ENCODE measurements at regions not wholly inside any gene's neighbourhood (a gene's known extent, or its start where the extent isn't known, plus 50 kb on each side); places are given as distances from the start of the nearest gene placed in this dataset.

DNA sequence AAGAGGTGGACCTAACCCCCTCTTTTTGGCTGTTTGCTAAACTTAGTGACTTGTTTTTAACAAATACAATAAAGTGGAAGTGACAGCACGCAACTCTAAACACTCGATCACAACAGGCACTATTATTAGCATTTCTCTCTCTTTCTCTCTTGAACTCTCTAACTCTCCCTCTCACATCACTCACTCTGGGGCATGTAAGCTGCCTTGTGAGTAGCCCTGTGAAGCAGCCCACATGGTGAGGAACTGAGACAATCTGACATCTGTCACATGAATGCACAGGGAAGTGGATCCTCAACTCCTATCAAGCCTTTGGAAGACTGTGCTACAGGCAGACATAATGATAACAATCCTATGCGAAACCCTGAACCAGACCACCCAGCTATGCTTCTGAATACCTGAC, 609.0 kb upstream of the CNTN5 start:
- no peaks in the 10 kb centered on the region for H3K36me3 Mint-ChIP-seq (ENCODE audit: low read depth)
- H3K27ac ChIP-seq (ENCODE audit: low read depth): no peak overlapping the region
- no peaks in the 10 kb centered on the region for H3K4me1 ChIP-seq (ENCODE audit: insufficient read depth)
- H3K4me2 ChIP-seq: no peak overlapping the region
- H3K9me2 ChIP-seq (ENCODE audit: insufficient read depth): no peaks in the 10 kb centered on the region
- no peaks in the 10 kb centered on the region for H3K27me3 ChIP-seq (ENCODE audit: insufficient read depth)
- no peak for ATAC-seq
- no peaks in the 10 kb centered on the region for H3K79me2 ChIP-seq (replicated peaks; ENCODE audit: insufficient read depth)
- H2AFZ ChIP-seq: peak overlapping the region; percentile 15; the same call in 1 of the 2 replicates
- no peak for TF ChIP-seq POLR2AphosphoS5 (IDR thresholded peaks at IDR 0.05; ENCODE audit: low read depth)
- H3K9me3 Mint-ChIP-seq: no peaks in the 10 kb centered on the region
- no peak overlapping the region for H3K4me3 Mint-ChIP-seq
- H3F3A ChIP-seq (replicated peaks; ENCODE audit: low read depth): no peaks in the 10 kb centered on the region
- no peaks in the 10 kb centered on the region for H3K36me3 ChIP-seq (ENCODE audit: insufficient read depth)
- H3K27ac Mint-ChIP-seq: no peak overlapping the region
- H3K4me3 ChIP-seq: no peak overlapping the region
- peaks cover 12% of the 10 kb centered on the region for H3K4me1 Mint-ChIP-seq
- no peak for DNase-seq (ENCODE audit: low spot score)
- H4K20me1 ChIP-seq (replicated peaks; ENCODE audit: insufficient read depth): no peaks in the 10 kb centered on the region
- peaks cover 3% of the 10 kb centered on the region for H3K27me3 Mint-ChIP-seq (ENCODE audit: insufficient read depth, low read depth, poor library complexity)

DNA sequence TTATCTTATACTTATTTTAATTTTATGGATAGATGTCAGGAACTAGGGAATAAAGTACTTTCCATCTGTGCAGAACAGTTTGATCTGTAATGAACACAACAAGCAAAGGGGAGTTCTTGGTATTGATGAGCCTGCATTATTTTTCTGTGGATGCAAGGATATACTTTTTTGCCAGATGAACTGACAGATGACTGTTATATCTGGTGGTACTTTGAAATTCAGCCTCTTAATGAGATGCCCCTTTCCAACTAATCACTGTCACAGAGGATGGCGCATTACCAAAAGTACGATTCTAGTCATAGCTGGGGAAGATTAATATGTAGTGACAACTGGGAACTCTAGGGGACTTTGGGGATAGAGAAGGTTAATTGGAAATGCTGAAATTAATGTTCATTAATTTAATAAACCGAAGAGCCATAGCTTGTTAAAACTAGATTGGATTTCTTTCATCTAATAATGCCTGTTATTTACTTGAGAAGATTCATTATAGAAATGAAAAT, 603.4 kb upstream of the CNTN5 start:
- Histone ChIP-seq H3K27ac (ENCODE audit: low read depth) (no peak overlapping the region), H4K20me1 (replicated peaks; ENCODE audit: insufficient read depth) (no peaks in the 10 kb centered on the region), H3K27me3 (ENCODE audit: insufficient read depth) (no peaks in the 10 kb centered on the region), H3K36me3 (ENCODE audit: insufficient read depth) (no peaks in the 10 kb centered on the region), H3K9me2 (ENCODE audit: insufficient read depth) (0 out of 2 replicates have a peak, but pooled peaks cover 4% of the 10 kb centered on the region), H3K4me2 (no peak overlapping the region), H3K4me1 (ENCODE audit: insufficient read depth) (no peaks in the 10 kb centered on the region), H2AFZ (no peak overlapping the region), H3K79me2 (replicated peaks; ENCODE audit: insufficient read depth) (no peaks in the 10 kb centered on the region), H3K4me3 (no peak overlapping the region), H3F3A (replicated peaks; ENCODE audit: low read depth) (no peaks in the 10 kb centered on the region)
- DNase-seq (ENCODE audit: low spot score): no peak
- Mint-ChIP-seq H3K27ac (no peak overlapping the region), H3K9me3 (peaks cover 9% of the 10 kb centered on the region; the same call in 2 of the 3 replicates), H3K4me3 (no peak overlapping the region), H3K4me1 (no peaks in the 10 kb centered on the region), H3K36me3 (ENCODE audit: low read depth) (peaks cover 3% of the 10 kb centered on the region; the same call in 1 of the 3 replicates), H3K27me3 (ENCODE audit: insufficient read depth, low read depth, poor library complexity) (peaks cover 3% of the 10 kb centered on the region)
- no peak for ATAC-seq
- TF ChIP-seq, protein P1, sequence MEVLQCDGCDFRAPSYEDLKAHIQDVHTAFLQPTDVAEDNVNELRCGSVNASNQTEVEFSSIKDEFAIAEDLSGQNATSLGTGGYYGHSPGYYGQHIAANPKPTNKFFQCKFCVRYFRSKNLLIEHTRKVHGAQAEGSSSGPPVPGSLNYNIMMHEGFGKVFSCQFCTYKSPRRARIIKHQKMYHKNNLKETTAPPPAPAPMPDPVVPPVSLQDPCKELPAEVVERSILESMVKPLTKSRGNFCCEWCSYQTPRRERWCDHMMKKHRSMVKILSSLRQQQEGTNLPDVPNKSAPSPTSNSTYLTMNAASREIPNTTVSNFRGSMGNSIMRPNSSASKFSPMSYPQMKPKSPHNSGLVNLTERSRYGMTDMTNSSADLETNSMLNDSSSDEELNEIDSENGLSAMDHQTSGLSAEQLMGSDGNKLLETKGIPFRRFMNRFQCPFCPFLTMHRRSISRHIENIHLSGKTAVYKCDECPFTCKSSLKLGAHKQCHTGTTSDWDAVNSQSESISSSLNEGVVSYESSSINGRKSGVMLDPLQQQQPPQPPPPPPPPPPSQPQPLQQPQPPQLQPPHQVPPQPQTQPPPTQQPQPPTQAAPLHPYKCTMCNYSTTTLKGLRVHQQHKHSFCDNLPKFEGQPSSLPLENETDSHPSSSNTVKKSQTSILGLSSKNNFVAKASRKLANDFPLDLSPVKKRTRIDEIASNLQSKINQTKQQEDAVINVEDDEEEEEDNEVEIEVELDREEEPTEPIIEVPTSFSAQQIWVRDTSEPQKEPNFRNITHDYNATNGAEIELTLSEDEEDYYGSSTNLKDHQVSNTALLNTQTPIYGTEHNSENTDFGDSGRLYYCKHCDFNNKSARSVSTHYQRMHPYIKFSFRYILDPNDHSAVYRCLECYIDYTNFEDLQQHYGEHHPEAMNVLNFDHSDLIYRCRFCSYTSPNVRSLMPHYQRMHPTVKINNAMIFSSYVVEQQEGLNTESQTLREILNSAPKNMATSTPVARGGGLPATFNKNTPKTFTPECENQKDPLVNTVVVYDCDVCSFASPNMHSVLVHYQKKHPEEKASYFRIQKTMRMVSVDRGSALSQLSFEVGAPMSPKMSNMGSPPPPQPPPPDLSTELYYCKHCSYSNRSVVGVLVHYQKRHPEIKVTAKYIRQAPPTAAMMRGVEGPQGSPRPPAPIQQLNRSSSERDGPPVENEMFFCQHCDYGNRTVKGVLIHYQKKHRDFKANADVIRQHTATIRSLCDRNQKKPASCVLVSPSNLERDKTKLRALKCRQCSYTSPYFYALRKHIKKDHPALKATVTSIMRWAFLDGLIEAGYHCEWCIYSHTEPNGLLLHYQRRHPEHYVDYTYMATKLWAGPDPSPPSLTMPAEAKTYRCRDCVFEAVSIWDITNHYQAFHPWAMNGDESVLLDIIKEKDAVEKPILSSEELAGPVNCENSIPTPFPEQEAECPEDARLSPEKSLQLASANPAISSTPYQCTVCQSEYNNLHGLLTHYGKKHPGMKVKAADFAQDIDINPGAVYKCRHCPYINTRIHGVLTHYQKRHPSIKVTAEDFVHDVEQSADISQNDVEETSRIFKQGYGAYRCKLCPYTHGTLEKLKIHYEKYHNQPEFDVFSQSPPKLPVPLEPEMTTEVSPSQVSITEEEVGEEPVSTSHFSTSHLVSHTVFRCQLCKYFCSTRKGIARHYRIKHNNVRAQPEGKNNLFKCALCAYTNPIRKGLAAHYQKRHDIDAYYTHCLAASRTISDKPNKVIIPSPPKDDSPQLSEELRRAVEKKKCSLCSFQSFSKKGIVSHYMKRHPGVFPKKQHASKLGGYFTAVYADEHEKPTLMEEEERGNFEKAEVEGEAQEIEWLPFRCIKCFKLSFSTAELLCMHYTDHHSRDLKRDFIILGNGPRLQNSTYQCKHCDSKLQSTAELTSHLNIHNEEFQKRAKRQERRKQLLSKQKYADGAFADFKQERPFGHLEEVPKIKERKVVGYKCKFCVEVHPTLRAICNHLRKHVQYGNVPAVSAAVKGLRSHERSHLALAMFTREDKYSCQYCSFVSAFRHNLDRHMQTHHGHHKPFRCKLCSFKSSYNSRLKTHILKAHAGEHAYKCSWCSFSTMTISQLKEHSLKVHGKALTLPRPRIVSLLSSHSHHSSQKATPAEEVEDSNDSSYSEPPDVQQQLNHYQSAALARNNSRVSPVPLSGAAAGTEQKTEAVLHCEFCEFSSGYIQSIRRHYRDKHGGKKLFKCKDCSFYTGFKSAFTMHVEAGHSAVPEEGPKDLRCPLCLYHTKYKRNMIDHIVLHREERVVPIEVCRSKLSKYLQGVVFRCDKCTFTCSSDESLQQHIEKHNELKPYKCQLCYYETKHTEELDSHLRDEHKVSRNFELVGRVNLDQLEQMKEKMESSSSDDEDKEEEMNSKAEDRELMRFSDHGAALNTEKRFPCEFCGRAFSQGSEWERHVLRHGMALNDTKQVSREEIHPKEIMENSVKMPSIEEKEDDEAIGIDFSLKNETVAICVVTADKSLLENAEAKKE (CRISPR knock-in tag; IDR thresholded peaks at IDR 0.05): no peak
- TF ChIP-seq NANOG (IDR thresholded peaks at IDR 0.05; ENCODE audit: borderline replicate concordance): no peak
- TF ChIP-seq, protein P2, sequence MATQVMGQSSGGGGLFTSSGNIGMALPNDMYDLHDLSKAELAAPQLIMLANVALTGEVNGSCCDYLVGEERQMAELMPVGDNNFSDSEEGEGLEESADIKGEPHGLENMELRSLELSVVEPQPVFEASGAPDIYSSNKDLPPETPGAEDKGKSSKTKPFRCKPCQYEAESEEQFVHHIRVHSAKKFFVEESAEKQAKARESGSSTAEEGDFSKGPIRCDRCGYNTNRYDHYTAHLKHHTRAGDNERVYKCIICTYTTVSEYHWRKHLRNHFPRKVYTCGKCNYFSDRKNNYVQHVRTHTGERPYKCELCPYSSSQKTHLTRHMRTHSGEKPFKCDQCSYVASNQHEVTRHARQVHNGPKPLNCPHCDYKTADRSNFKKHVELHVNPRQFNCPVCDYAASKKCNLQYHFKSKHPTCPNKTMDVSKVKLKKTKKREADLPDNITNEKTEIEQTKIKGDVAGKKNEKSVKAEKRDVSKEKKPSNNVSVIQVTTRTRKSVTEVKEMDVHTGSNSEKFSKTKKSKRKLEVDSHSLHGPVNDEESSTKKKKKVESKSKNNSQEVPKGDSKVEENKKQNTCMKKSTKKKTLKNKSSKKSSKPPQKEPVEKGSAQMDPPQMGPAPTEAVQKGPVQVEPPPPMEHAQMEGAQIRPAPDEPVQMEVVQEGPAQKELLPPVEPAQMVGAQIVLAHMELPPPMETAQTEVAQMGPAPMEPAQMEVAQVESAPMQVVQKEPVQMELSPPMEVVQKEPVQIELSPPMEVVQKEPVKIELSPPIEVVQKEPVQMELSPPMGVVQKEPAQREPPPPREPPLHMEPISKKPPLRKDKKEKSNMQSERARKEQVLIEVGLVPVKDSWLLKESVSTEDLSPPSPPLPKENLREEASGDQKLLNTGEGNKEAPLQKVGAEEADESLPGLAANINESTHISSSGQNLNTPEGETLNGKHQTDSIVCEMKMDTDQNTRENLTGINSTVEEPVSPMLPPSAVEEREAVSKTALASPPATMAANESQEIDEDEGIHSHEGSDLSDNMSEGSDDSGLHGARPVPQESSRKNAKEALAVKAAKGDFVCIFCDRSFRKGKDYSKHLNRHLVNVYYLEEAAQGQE (IDR thresholded peaks at IDR 0.05; ENCODE audit: unreplicated experiment): no peak
- no peak for TF ChIP-seq STAT1 (IDR thresholded peaks at IDR 0.05; ENCODE audit: unreplicated experiment)
- no peak for TF ChIP-seq POLR2AphosphoS5 (IDR thresholded peaks at IDR 0.05; ENCODE audit: low read depth)
- TF ChIP-seq, protein P3, sequence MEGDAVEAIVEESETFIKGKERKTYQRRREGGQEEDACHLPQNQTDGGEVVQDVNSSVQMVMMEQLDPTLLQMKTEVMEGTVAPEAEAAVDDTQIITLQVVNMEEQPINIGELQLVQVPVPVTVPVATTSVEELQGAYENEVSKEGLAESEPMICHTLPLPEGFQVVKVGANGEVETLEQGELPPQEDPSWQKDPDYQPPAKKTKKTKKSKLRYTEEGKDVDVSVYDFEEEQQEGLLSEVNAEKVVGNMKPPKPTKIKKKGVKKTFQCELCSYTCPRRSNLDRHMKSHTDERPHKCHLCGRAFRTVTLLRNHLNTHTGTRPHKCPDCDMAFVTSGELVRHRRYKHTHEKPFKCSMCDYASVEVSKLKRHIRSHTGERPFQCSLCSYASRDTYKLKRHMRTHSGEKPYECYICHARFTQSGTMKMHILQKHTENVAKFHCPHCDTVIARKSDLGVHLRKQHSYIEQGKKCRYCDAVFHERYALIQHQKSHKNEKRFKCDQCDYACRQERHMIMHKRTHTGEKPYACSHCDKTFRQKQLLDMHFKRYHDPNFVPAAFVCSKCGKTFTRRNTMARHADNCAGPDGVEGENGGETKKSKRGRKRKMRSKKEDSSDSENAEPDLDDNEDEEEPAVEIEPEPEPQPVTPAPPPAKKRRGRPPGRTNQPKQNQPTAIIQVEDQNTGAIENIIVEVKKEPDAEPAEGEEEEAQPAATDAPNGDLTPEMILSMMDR (conservative IDR thresholded peaks at IDR 0.05; ENCODE audit: low read depth in 2 of 2): no peak
- no peak for TF ChIP-seq CREB1 (CRISPR knock-in tag; IDR thresholded peaks at IDR 0.05; ENCODE audit: low read depth)
- no peak for TF ChIP-seq EZH2 (IDR thresholded peaks at IDR 0.05; ENCODE audit: low read depth, unreplicated experiment)
- no peak for TF ChIP-seq JUNB (IDR thresholded peaks at IDR 0.05; ENCODE audit: unreplicated experiment)
- TF ChIP-seq ZNF331 (CRISPR knock-in tag; IDR thresholded peaks at IDR 0.05; ENCODE audit: low read depth): no peak

Measured in GM23338 (cell line).